GM12875 (cell line): ENCODE measurements at regions not wholly inside any gene's neighbourhood (a gene's known extent, or its start where the extent isn't known, plus 50 kb on each side); places are given as distances from the start of the nearest gene placed in this dataset.

Experiments
- H3K4me3 ChIP-seq: one replicate; pipeline ENCODE4 v1.5.1; 2011; ENCODE audit warnings: low read depth, low read length, control low read depth
- CTCF ChIP-seq: IDR thresholded peaks from 2 replicates; pipeline ENCODE4 v1.5.1; 2011; ENCODE audit warnings: low read depth, mild to moderate bottlenecking, control low read depth, inconsistent platforms, low read length, moderate library complexity, borderline replicate concordance; ENCODE audit not compliant: insufficient read depth

- H3K4me3 ChIP-seq, result no peak overlapping the region
- no peak for TF ChIP-seq CTCF
Measured at GRCh38 chr6:14344486-14344885, 226.9 kb downstream of the CD83 start.

GRCh38 chr6:14348389-14348788, 230.8 kb downstream of the CD83 start:
- no peak for TF ChIP-seq CTCF
- H3K4me3 ChIP-seq, result no peak overlapping the region

GRCh38 chr6:14349507-14349906, 231.9 kb downstream of the CD83 start:
- no peak overlapping the region for H3K4me3 ChIP-seq
- TF ChIP-seq CTCF, result no peak

- no peak for TF ChIP-seq CTCF
- no peak overlapping the region for H3K4me3 ChIP-seq
Measured at GRCh38 chr6:14350210-14350609, 232.6 kb downstream of the CD83 start.

GRCh38 chr6:14353281-14353680, 235.7 kb downstream of the CD83 start:
- no peak overlapping the region for H3K4me3 ChIP-seq
- no peak for TF ChIP-seq CTCF

- H3K4me3 ChIP-seq, result no peak overlapping the region
- TF ChIP-seq CTCF, result no peak
Measured at GRCh38 chr6:14353798-14354197, 236.2 kb downstream of the CD83 start.

- no peak for TF ChIP-seq CTCF
- no peak overlapping the region for H3K4me3 ChIP-seq
Measured at GRCh38 chr6:14354919-14355572, 237.5 kb downstream of the CD83 start.
